HepG2 (cell line): ENCODE measurements at regions not wholly inside any gene's neighbourhood (a gene's known extent, or its start where the extent isn't known, plus 50 kb on each side); places are given as distances from the start of the nearest gene placed in this dataset.
"Not testable (repeated sequence)": the region's sequence is repeated elsewhere in the genome, so short reads cannot be mapped to it uniquely, and the experiment has no call there.

ENCODE experiments used
- ATAC-seq: fragments of 200-7000 bp; cut with Tn5 transposase; 3 replicates; pipeline ENCODE4 v1.9.1; 2020; ENCODE audit warnings: mild to moderate bottlenecking, moderate library complexity
- BruUV-seq: library from RNA; stranded (reverse); fragments of 400-500 nt; replicated peaks from 2 replicates; lab custom pipeline; 2021; lab: Mats Ljungman, UMichigan
- CTCF ChIA-PET: fragments of 300-600 bp; formaldehyde crosslinking; extraction: SDS; loops from one replicate; lab custom pipeline; 2021; ENCODE audit warnings: low total read pairs, inconsistent platforms, low intra/inter-chr PET ratio; lab: Yijun Ruan, JAX
- POLR2A ChIA-PET: fragments of 350-600 bp; sonication (Branson Sonifier 250); formaldehyde crosslinking; loops from one replicate; lab custom pipeline; 2020; ENCODE audit warnings: antibody characterized with exemption, inconsistent platforms; lab: Yijun Ruan, JAX
- DNase-seq: peaks from one replicate; pipeline ENCODE4 v3.0.0-alpha.2; 2015; ENCODE audit warnings: low spot score
- FAIRE-seq: peaks from 3 replicates; lab custom pipeline; 2011; peaks lifted over from hg19 to GRCh38; lab: Jason Lieb, UNC
- H2AFZ ChIP-seq: one replicate; pipeline ENCODE4 v1.6.1; 2011; ENCODE audit warnings: low read length, inconsistent platforms
- H3K27ac ChIP-seq: fragments of 300-600 bp; 3 replicates; pipeline ENCODE4 v1.8.0; 2011; ENCODE audit warnings: mixed run types, mild to moderate bottlenecking, mixed read lengths, low read length, inconsistent platforms; ENCODE audit not compliant: insufficient read depth; ENCODE audit errors: extremely low read length
- H3K27me3 ChIP-seq, 2 experiments: fragments of 200-600 bp in 1 of 2; 2 replicates in 1 of 2; 3 replicates in 1 of 2; pipeline versions ENCODE4 v1.6.0 to v1.8.0; 2011; ENCODE audit warnings: low read length in 2 of 2, mild to moderate bottlenecking in 2 of 2, moderate library complexity in 2 of 2, inconsistent platforms in 1 of 2; ENCODE audit not compliant: insufficient read depth in 2 of 2, control insufficient read depth in 1 of 2
- H3K36me3 ChIP-seq, 2 experiments: fragments of 200-600 bp in 1 of 2; replicated peaks in 1 of 2; 2 replicates in 1 of 2; 3 replicates in 1 of 2; pipeline versions ENCODE4 v1.5.1 to v1.8.0; 2011; ENCODE audit warnings: low read length in 2 of 2, inconsistent platforms in 1 of 2; ENCODE audit not compliant: insufficient read depth in 2 of 2, control insufficient read depth in 1 of 2
- H3K4me1 ChIP-seq: 2 replicates; pipeline ENCODE4 v1.5.1; 2012; ENCODE audit warnings: low read length, inconsistent platforms; ENCODE audit not compliant: insufficient read depth
- H3K4me2 ChIP-seq: 2 replicates; pipeline ENCODE4 v1.6.0; 2011; ENCODE audit warnings: low read depth, low read length, inconsistent platforms
- H3K4me3 ChIP-seq, 3 experiments: fragments of 200-600 bp in 1 of 3; sonication (generic), shearing (Covaris generic) in 1 of 3; replicated peaks in 1 of 3; 2 replicates each; pipeline ENCODE4 v1.5.1; 2011 to 2016; ENCODE audit warnings: low read length in 3 of 3, inconsistent platforms in 2 of 3, low read depth in 2 of 3, mild to moderate bottlenecking in 2 of 3, control low read depth in 1 of 3, mixed read lengths in 1 of 3; ENCODE audit not compliant: insufficient read depth in 1 of 3
- H3K79me2 ChIP-seq: one replicate; pipeline ENCODE4 v1.6.1; 2011; ENCODE audit warnings: low read length, inconsistent platforms; ENCODE audit not compliant: insufficient read depth
- H3K9ac ChIP-seq: 2 replicates; pipeline ENCODE4 v1.6.0; 2011; ENCODE audit warnings: mild to moderate bottlenecking, low read depth, low read length, inconsistent platforms; ENCODE audit not compliant: insufficient read depth
- H3K9me3 ChIP-seq: 2 replicates; pipeline ENCODE4 v1.5.1; 2012; ENCODE audit warnings: mild to moderate bottlenecking, low read length
- H4K20me1 ChIP-seq: 2 replicates; pipeline ENCODE4 v1.6.0; 2011; ENCODE audit warnings: inconsistent platforms, mild to moderate bottlenecking, low read length, moderate library complexity; ENCODE audit not compliant: insufficient read depth
- ETV5 ChIP-seq: IDR thresholded peaks from 2 replicates; pipeline ENCODE4 v1.6.1; 2018; ENCODE audit warnings: missing biosample characterization, missing genetic modification reagents, inconsistent platforms, borderline replicate concordance
- KAT7 ChIP-seq: IDR thresholded peaks from 2 replicates; pipeline ENCODE4 v1.6.1; 2018; ENCODE audit warnings: borderline replicate concordance, missing compliant biosample characterization
- NFE2L2 ChIP-seq: fragments of 150-350 bp; IDR thresholded peaks from 2 replicates; pipeline ENCODE4 v1.6.1; 2014; ENCODE audit warnings: low read length
- NFYB ChIP-seq: sonication (generic); formaldehyde crosslinking; IDR thresholded peaks from 2 replicates; pipeline ENCODE4 v1.4.0; 2020; ENCODE audit warnings: missing genetic modification reagents
- PAF1 ChIP-seq: IDR thresholded peaks from 2 replicates; pipeline ENCODE4 v1.6.1; 2016; ENCODE audit warnings: missing genetic modification reagents, missing compliant biosample characterization
- PCBP2 ChIP-seq: fragments of 200-400 bp; formaldehyde crosslinking; optimal IDR thresholded peaks from 2 replicates; pipeline ENCODE3; 2018; ENCODE audit warnings: low read length, low read depth; ENCODE audit not compliant: poor library complexity, severe bottlenecking
- REL ChIP-seq: sonication (generic); formaldehyde crosslinking; conservative IDR thresholded peaks from 2 replicates; pipeline ENCODE4 v1.8.0; 2022; ENCODE audit warnings: mild to moderate bottlenecking, missing genetic modification reagents, moderate library complexity
- RFX3 ChIP-seq: IDR thresholded peaks from 2 replicates; pipeline ENCODE4 v1.6.1; 2016; ENCODE audit warnings: missing biosample characterization, missing genetic modification reagents
- SRF ChIP-seq: IDR thresholded peaks from 2 replicates; pipeline ENCODE4 v1.6.1; 2011; ENCODE audit warnings: mild to moderate bottlenecking, low read depth, low read length, moderate library complexity
- TEAD3 ChIP-seq: optimal IDR thresholded peaks from 2 replicates; pipeline ENCODE3; 2016; ENCODE audit warnings: borderline replicate concordance
- ZBTB2 ChIP-seq: sonication (generic); formaldehyde crosslinking; IDR thresholded peaks from 2 replicates; pipeline ENCODE4 v1.8.0; 2022; ENCODE audit warnings: low read depth, missing genetic modification reagents
- ZNF136 ChIP-seq: sonication (generic); formaldehyde crosslinking; IDR thresholded peaks from 2 replicates; pipeline ENCODE4 v1.8.1; 2022; ENCODE audit warnings: low read depth, mild to moderate bottlenecking, moderate library complexity, missing genetic modification reagents
- ZNF850 ChIP-seq: sonication (generic); formaldehyde crosslinking; conservative IDR thresholded peaks from 2 replicates; pipeline ENCODE4 v1.9.0; 2021; ENCODE audit warnings: mild to moderate bottlenecking, missing genetic modification reagents
- WGBS: methylation state at CpG from one replicate; pipeline ENCODE4 v1.1.6; 2017; ENCODE audit warnings: low lambda C conversion rate; 5-methylcytosine and 5-hydroxymethylcytosine counted together
- in situ Hi-C: cut with HindIII; loops from 2 replicates; pipeline ENCODE4 v1.10.0; 2017; ENCODE audit warnings: low pct_unique_long_range_greater_than_20kb; ENCODE audit not compliant: extremely low pct_ligation_motif_present
- intact Hi-C: fragments of 100-400 bp; cut with micrococcal nuclease; formaldehyde crosslinking; loops from one replicate; pipeline ENCODE4 v1.10.0; 2022; ENCODE audit not compliant: unreplicated experiment
- TF ChIP-seq, protein P1 (sequence below): IDR thresholded peaks from 2 replicates; pipeline ENCODE4 v1.6.1; 2018; ENCODE audit warnings: missing genetic modification reagents
- TF ChIP-seq, protein P2 (sequence below): IDR thresholded peaks from 2 replicates; pipeline ENCODE4 v1.6.1; 2016; ENCODE audit warnings: missing compliant biosample characterization, missing genetic modification reagents, borderline replicate concordance

GRCh38 chr3:104214937-104215336 is 1151.8 kb upstream of the ALCAM start (continued):
- TF ChIP-seq ETV5 (no peak), SRF (no peak), NFE2L2 (no peak), REL (CRISPR knock-in tag) (no peak), TEAD3 (CRISPR knock-in tag) (no peak)

DNA sequence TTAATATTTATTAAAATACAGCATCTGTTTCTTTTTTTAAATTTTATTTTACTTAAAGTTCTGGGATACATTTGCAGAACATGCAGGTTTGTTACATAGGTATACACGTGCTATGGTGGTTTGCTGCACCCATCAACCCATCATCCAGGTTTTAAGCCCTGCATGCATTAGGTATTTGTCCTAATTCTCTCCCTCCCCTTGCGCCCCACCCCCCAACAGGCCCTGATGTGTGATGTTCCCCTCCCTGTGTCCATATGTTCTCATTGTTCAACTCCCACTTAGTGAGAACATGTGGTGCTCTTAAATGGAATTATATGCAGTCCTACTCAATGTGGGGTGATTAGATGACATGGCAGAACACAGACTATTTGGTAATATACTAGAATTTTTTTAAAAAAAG is 1147.7 kb upstream of the ALCAM start:
- H3K27me3 ChIP-seq, BruUV-seq, H3K4me1 ChIP-seq, H3K27ac ChIP-seq, H3K36me3 ChIP-seq, in situ Hi-C loops, FAIRE-seq, H3K4me3 ChIP-seq, POLR2A ChIA-PET, H3K9me3 ChIP-seq, CTCF ChIA-PET, H3K79me2 ChIP-seq, H4K20me1 ChIP-seq, DNase-seq, ATAC-seq, H3K4me2 ChIP-seq, H3K9ac ChIP-seq, H2AFZ ChIP-seq: not testable (repeated sequence)
- 22% methylated on average over 2 of the region's 2 CpGs for WGBS
- intact Hi-C loops: loop anchor here (10.0 kb wide), 1 partner anchor 424 kb away; no protein-coding TSS in a partner anchor

- no peak for FAIRE-seq
- H4K20me1 ChIP-seq: no peaks in the 10 kb centered on the region
- no TSS peak for BruUV-seq
- no peaks in the 10 kb centered on the region for H3K27me3 ChIP-seq
- H2AFZ ChIP-seq: no peak overlapping the region
- POLR2A ChIA-PET: no interaction called here
- DNase-seq: no peak
- CTCF ChIA-PET: no interaction called here
- H3K4me3 ChIP-seq: no peak overlapping the region
- H3K36me3 ChIP-seq: no peaks in the 10 kb centered on the region
- H3K9me3 ChIP-seq: no peaks in the 10 kb centered on the region
- H3K79me2 ChIP-seq: no peaks in the 10 kb centered on the region
- no peaks in the 10 kb centered on the region for H3K4me1 ChIP-seq
- intact Hi-C loops (no loop called here), in situ Hi-C loops (no loop called here)
- no peak overlapping the region for H3K9ac ChIP-seq
- no peak for ATAC-seq
- 3% methylated on average over 1 of the region's 1 CpG for whole genome bisulfite sequencing
- no peak overlapping the region for H3K4me2 ChIP-seq
- no peak overlapping the region for H3K27ac ChIP-seq
- TF ChIP-seq KAT7: no peak
- TF ChIP-seq NFYB: no peak
- TF ChIP-seq, protein P1, sequence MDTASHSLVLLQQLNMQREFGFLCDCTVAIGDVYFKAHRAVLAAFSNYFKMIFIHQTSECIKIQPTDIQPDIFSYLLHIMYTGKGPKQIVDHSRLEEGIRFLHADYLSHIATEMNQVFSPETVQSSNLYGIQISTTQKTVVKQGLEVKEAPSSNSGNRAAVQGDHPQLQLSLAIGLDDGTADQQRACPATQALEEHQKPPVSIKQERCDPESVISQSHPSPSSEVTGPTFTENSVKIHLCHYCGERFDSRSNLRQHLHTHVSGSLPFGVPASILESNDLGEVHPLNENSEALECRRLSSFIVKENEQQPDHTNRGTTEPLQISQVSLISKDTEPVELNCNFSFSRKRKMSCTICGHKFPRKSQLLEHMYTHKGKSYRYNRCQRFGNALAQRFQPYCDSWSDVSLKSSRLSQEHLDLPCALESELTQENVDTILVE: no peak
- no peak for TF ChIP-seq PAF1 (CRISPR knock-in tag)
- no peak for TF ChIP-seq ZBTB2 (CRISPR knock-in tag)
- TF ChIP-seq RFX3 (CRISPR knock-in tag): no peak
- no peak for TF ChIP-seq ZNF136
- TF ChIP-seq ZNF850 (CRISPR knock-in tag): no peak
- TF ChIP-seq PCBP2: no peak
- TF ChIP-seq, protein P2, sequence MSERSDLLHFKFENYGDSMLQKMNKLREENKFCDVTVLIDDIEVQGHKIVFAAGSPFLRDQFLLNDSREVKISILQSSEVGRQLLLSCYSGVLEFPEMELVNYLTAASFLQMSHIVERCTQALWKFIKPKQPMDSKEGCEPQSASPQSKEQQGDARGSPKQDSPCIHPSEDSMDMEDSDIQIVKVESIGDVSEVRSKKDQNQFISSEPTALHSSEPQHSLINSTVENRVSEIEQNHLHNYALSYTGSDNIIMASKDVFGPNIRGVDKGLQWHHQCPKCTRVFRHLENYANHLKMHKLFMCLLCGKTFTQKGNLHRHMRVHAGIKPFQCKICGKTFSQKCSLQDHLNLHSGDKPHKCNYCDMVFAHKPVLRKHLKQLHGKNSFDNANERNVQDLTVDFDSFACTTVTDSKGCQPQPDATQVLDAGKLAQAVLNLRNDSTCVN (CRISPR knock-in tag): no peak
Observed at GRCh38 chr3:104234442-104235194, 1132.1 kb upstream of the ALCAM start.
